Ovary (tissue), 3 donors: ENCODE measurements at regions not wholly inside any gene's neighbourhood (a gene's known extent, or its start where the extent isn't known, plus 50 kb on each side); places are given as distances from the start of the nearest gene placed in this dataset.

Experiments used
- EP300 ChIP-seq: sonication (generic); formaldehyde crosslinking; IDR thresholded peaks from one replicate; pipeline ENCODE4 v1.6.1; 2017; ENCODE audit warnings: antibody characterized with exemption
- POLR2A ChIP-seq: fragments of 450-650 bp; IDR thresholded peaks from one replicate; pipeline ENCODE4 v1.6.1; 2017; ENCODE audit warnings: antibody characterized with exemption, mild to moderate bottlenecking, moderate library complexity
- TF ChIP-seq, protein P1 (sequence below), 3 donors: fragments of 450-650 bp in 2 of 3; fragments of 200-600 bp in 1 of 3; IDR thresholded peaks; one replicate each; pipeline versions ENCODE4 v1.5.1 to v1.8.0; 2016 to 2022; ENCODE audit warnings: antibody characterized with exemption in 3 of 3, mild to moderate bottlenecking in 1 of 3
- donor health status: DM: no; HTN: no; CAD: no.

GRCh38 chr9:105048331-105048730 lies 120.4 kb upstream of the ABCA1 start:
- TF ChIP-seq, protein P1, sequence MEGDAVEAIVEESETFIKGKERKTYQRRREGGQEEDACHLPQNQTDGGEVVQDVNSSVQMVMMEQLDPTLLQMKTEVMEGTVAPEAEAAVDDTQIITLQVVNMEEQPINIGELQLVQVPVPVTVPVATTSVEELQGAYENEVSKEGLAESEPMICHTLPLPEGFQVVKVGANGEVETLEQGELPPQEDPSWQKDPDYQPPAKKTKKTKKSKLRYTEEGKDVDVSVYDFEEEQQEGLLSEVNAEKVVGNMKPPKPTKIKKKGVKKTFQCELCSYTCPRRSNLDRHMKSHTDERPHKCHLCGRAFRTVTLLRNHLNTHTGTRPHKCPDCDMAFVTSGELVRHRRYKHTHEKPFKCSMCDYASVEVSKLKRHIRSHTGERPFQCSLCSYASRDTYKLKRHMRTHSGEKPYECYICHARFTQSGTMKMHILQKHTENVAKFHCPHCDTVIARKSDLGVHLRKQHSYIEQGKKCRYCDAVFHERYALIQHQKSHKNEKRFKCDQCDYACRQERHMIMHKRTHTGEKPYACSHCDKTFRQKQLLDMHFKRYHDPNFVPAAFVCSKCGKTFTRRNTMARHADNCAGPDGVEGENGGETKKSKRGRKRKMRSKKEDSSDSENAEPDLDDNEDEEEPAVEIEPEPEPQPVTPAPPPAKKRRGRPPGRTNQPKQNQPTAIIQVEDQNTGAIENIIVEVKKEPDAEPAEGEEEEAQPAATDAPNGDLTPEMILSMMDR (IDR thresholded peaks at IDR 0.05) = no peak
- no peak for TF ChIP-seq EP300
- no peak for TF ChIP-seq POLR2A
